Body of pancreas (tissue), 4 donors: ENCODE measurements at regions not wholly inside any gene's neighbourhood (a gene's known extent, or its start where the extent isn't known, plus 50 kb on each side); places are given as distances from the start of the nearest gene placed in this dataset.

ENCODE experiments used
- POLR2A ChIP-seq, 3 donors: fragments of 450-650 bp; IDR thresholded peaks; one replicate each; pipeline ENCODE4 v1.6.1; 2016; ENCODE audit warnings: antibody characterized with exemption in 3 of 3, mild to moderate bottlenecking in 2 of 3
- TF ChIP-seq, protein P1 (sequence below), 7 experiments: fragments of 450-650 bp in 4 of 7; fragments of 200-600 bp in 3 of 7; sonication (generic) in 3 of 7; IDR thresholded peaks; one replicate each; pipeline ENCODE4 v1.5.1; 2016 to 2019; ENCODE audit warnings: antibody characterized with exemption in 7 of 7

DNA sequence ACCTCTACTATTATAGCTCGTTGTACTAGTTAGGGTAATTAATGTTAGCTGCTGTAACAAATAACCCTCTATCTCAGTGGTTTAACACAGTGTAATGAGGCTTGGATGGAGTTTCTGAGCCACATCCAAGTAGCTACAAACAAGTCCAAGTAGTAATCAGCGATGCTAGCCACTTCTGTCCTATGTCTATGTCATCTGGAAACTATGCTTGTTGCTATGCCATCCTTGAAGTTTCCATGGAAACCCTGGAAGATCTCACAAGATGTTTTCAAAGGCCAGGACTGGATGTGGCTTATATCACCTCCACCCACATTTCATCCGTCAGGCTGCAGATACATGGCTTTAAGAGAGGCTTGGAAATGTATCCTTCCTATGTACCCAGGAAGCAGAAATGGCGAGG, 422.1 kb downstream of the AACS start:
- TF ChIP-seq, protein P1, sequence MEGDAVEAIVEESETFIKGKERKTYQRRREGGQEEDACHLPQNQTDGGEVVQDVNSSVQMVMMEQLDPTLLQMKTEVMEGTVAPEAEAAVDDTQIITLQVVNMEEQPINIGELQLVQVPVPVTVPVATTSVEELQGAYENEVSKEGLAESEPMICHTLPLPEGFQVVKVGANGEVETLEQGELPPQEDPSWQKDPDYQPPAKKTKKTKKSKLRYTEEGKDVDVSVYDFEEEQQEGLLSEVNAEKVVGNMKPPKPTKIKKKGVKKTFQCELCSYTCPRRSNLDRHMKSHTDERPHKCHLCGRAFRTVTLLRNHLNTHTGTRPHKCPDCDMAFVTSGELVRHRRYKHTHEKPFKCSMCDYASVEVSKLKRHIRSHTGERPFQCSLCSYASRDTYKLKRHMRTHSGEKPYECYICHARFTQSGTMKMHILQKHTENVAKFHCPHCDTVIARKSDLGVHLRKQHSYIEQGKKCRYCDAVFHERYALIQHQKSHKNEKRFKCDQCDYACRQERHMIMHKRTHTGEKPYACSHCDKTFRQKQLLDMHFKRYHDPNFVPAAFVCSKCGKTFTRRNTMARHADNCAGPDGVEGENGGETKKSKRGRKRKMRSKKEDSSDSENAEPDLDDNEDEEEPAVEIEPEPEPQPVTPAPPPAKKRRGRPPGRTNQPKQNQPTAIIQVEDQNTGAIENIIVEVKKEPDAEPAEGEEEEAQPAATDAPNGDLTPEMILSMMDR (IDR thresholded peaks at IDR 0.05), result no peak
- no peak for TF ChIP-seq POLR2A (IDR thresholded peaks at IDR 0.05)
